T-cell (primary cell): ENCODE measurements at regions not wholly inside any gene's neighbourhood (a gene's known extent, or its start where the extent isn't known, plus 50 kb on each side); places are given as distances from the start of the nearest gene placed in this dataset.

Experiments used
- ATAC-seq, 4 experiments: fragments of 200-7000 bp in 3 of 4; fragments of 150-1000 bp in 1 of 4; cut with Tn5 transposase; replicated peaks in 1 of 4; 1 replicate in 3 of 4; 2 replicates in 1 of 4; pipeline ENCODE4 v1.10.0; 2021; ENCODE audit warnings: moderate library complexity in 3 of 4, mild to moderate bottlenecking in 2 of 4, moderate number of reproducible peaks in 1 of 4
- CTCF ChIA-PET, 2 donors: fragments of 300-600 bp; sonication (Branson Sonifier 250); formaldehyde crosslinking; loops; one replicate each; lab custom pipeline; 2022; ENCODE audit warnings: antibody characterized with exemption in 2 of 2; lab: Charles Lee
- POLR2A ChIA-PET, 2 donors: fragments of 300-600 bp; sonication (Branson Sonifier 250); formaldehyde crosslinking; loops; one replicate each; lab custom pipeline; 2022; ENCODE audit warnings: antibody characterized with exemption in 2 of 2; lab: Charles Lee
- DNase-seq, 35 experiments: peaks; one replicate each; pipeline versions ENCODE4 v3.0.0 to v3.0.0-alpha.2; 2013 to 2023
- H3K27ac ChIP-seq: one replicate; pipeline ENCODE4 v1.5.1; 2013; ENCODE audit warnings: low read length
- H3K27me3 ChIP-seq, 2 experiments: replicated peaks in 1 of 2; 1 replicate in 1 of 2; 2 replicates in 1 of 2; pipeline versions ENCODE4 v1.6.1 to v1.7.0; 2013; ENCODE audit warnings: low read length in 1 of 2, mixed read lengths in 1 of 2; ENCODE audit not compliant: control insufficient read depth in 2 of 2, insufficient read depth in 2 of 2; ENCODE audit errors: extremely low read depth in 1 of 2
- H3K36me3 ChIP-seq, 2 donors: 1 replicate in 1 of 2; 2 replicates in 1 of 2; pipeline versions ENCODE4 v1.6.1 to v1.7.0; 2013; ENCODE audit warnings: low read length in 1 of 2; ENCODE audit not compliant: control insufficient read depth in 2 of 2, insufficient read depth in 1 of 2; ENCODE audit errors: extremely low read depth in 1 of 2
- H3K4me1 ChIP-seq, 2 experiments: 1 replicate in 1 of 2; 2 replicates in 1 of 2; pipeline versions ENCODE4 v1.6.1 to v1.7.0; 2013; ENCODE audit warnings: low read length in 2 of 2, mixed read lengths in 1 of 2; ENCODE audit not compliant: insufficient read depth in 2 of 2, control insufficient read depth in 1 of 2; ENCODE audit errors: extremely low read depth in 1 of 2
- H3K4me3 ChIP-seq, 2 donors: 1 replicate in 1 of 2; 2 replicates in 1 of 2; pipeline versions ENCODE4 v1.5.1 to v1.7.0; 2013; ENCODE audit warnings: mild to moderate bottlenecking in 2 of 2, low read length in 1 of 2, moderate library complexity in 1 of 2; ENCODE audit not compliant: control insufficient read depth in 1 of 2; ENCODE audit errors: extremely low read depth in 1 of 2
- H3K9me3 ChIP-seq: 2 replicates; pipeline ENCODE4 v1.7.0; 2013
- H3K27ac Mint-ChIP-seq, 2 donors: one replicate each; pipeline ENCODE4 v1.8.0; 2020 to 2021; ENCODE audit warnings: mild to moderate bottlenecking in 2 of 2, mixed read lengths in 2 of 2
- H3K27me3 Mint-ChIP-seq, 2 donors: one replicate each; pipeline ENCODE4 v1.8.0; 2021 to 2022; ENCODE audit warnings: mixed read lengths in 2 of 2
- H3K36me3 Mint-ChIP-seq: one replicate; pipeline ENCODE4 v1.8.0; 2021; ENCODE audit warnings: mixed read lengths
- H3K4me1 Mint-ChIP-seq, 3 donors: one replicate each; pipeline ENCODE4 v1.8.0; 2020 to 2022; ENCODE audit warnings: mixed read lengths in 3 of 3, mild to moderate bottlenecking in 1 of 3
- H3K4me3 Mint-ChIP-seq, 3 donors: one replicate each; pipeline ENCODE4 v1.8.0; 2020 to 2022; ENCODE audit warnings: mild to moderate bottlenecking in 3 of 3, mixed read lengths in 3 of 3, moderate library complexity in 3 of 3
- H3K9me3 Mint-ChIP-seq, 3 donors: one replicate each; pipeline ENCODE4 v1.8.0; 2020 to 2022; ENCODE audit warnings: mixed read lengths in 3 of 3
- WGBS: methylation state at CpG from one replicate; pipeline ENCODE4 v1.1.5; 2013; ENCODE audit warnings: missing lambda C conversion rate; ENCODE audit not compliant: insufficient coverage; 5-methylcytosine and 5-hydroxymethylcytosine counted together

DNA sequence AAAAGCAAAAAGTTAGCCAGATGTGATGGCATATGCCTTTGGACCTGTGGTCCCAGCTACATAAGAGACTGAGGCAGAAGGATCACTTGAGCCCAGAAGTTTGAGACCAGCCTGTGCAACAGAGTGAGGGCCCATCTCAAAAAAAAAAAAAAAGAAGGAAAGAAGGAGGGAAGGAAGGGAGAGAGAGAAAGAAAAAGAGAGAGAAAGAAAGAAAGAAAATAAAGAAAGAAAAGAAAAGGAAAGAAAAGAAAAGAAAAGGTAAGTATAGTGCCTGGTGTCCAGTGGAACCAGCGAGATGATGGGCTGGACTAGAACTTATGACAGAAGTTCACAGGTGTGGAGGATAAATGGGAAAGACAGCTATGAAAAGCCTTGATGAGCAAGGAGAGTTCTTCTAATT is 100.9 kb downstream of the QRSL1 start:
- Histone ChIP-seq H3K27me3 (peaks cover 0 to 4% of the 10 kb centered on the region in 2 experiments), H3K36me3 (no peaks in the 10 kb centered on the region), H3K27ac (no peak overlapping the region), H3K4me3 (no peak overlapping the region), H3K4me1 (no peaks in the 10 kb centered on the region), H3K9me3 (no peaks in the 10 kb centered on the region)
- peaks cover 4 to 7% of the 10 kb centered on the region in 2 donors for H3K27me3 Mint-ChIP-seq
- H3K4me1 Mint-ChIP-seq = no peaks in the 10 kb centered on the region
- POLR2A ChIA-PET = interaction anchor here in 1 of 2 donors (0.6 kb wide), 1 partner anchor 107 kb away, joined by 3 read pairs; no protein-coding TSS in a partner anchor
- H3K27ac Mint-ChIP-seq = no peak overlapping the region
- no peaks in the 10 kb centered on the region for H3K9me3 Mint-ChIP-seq
- no peaks in the 10 kb centered on the region for H3K36me3 Mint-ChIP-seq
- DNase-seq = no peak
- H3K4me3 Mint-ChIP-seq = no peak overlapping the region
- CTCF ChIA-PET = no interaction called here
- 78% methylated on average over 1 of the region's 1 CpG for WGBS
- ATAC-seq = no peak

DNA sequence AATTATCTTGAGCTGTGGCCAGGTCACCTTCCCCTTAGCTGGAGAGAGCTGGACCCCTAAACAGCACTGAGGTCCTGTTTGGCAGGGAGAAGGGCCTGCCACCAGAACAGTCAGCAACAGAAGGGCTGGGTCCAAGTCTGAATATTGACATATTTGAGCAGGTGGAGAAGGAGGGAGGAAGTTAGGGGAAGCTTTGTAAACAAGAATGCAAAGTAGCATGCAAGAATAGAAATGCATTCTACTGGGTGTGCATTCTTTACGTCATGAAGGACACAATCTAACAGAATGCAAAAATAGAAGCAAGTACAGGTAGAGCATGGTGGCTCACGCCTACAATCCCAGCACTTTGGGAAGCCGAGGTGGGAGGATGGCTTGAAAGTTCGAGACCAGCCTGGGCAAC is 100.5 kb downstream of the QRSL1 start:
- Histone ChIP-seq H3K36me3 (no peaks in the 10 kb centered on the region), H3K4me1 (no peaks in the 10 kb centered on the region), H3K27ac (no peak overlapping the region), H3K27me3 (peaks cover 0 to 4% of the 10 kb centered on the region in 2 experiments), H3K4me3 (no peak overlapping the region), H3K9me3 (no peaks in the 10 kb centered on the region)
- peaks cover 7% of the 10 kb centered on the region in 2 donors for H3K27me3 Mint-ChIP-seq
- ChIA-PET CTCF (no interaction called here), POLR2A (interaction anchor here in 1 of 2 donors (0.6 kb wide), 1 partner anchor 107 kb away, joined by 3 read pairs; no protein-coding TSS in a partner anchor)
- H3K36me3 Mint-ChIP-seq = no peaks in the 10 kb centered on the region
- 83% methylated on average over 3 of the region's 4 CpGs for WGBS
- H3K27ac Mint-ChIP-seq = no peak overlapping the region
- H3K4me3 Mint-ChIP-seq = no peak overlapping the region
- no peaks in the 10 kb centered on the region for H3K9me3 Mint-ChIP-seq
- H3K4me1 Mint-ChIP-seq = no peaks in the 10 kb centered on the region
- ATAC-seq (no peak), DNase-seq (no peak)

DNA sequence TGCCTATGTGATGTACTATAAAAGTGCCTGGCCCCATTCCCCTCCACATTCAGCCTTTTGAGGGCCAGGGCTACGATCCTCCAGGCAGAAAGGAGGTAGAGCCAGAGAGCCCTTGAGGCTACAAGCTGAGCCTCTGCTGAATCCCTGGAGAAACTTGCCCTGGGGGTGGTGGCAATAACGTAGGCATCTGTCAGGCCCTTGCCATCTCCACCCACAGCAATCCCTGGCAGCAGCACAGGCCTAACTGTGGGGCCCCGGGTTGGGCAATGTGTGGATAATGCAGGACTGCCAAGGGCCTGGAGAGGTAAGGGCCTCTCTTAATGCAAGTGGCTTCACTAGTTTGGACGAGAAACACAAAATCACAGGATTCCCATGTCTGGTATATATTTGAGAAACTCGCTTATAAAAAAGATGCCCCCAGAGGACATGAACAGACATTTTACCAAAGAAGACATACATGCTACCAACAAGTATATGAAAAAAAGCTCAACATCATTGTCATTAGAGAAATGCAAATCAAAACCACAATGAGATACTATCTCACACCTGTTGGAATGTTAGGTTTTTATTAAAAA is 99.0 kb downstream of the QRSL1 start:
- no peak overlapping the region for H3K27ac Mint-ChIP-seq
- CTCF ChIA-PET = no interaction called here
- H3K4me3 Mint-ChIP-seq = no peak overlapping the region
- Histone ChIP-seq H3K27ac (no peak overlapping the region), H3K4me1 (no peaks in the 10 kb centered on the region), H3K4me3 (no peak overlapping the region), H3K9me3 (no peaks in the 10 kb centered on the region), H3K27me3 (peaks cover 0 to 4% of the 10 kb centered on the region in 2 experiments), H3K36me3 (no peaks in the 10 kb centered on the region)
- H3K36me3 Mint-ChIP-seq = no peaks in the 10 kb centered on the region
- H3K9me3 Mint-ChIP-seq = no peaks in the 10 kb centered on the region
- no peak for DNase-seq
- POLR2A ChIA-PET = no interaction called here
- peaks cover 7 to 13% of the 10 kb centered on the region in 2 donors for H3K27me3 Mint-ChIP-seq
- H3K4me1 Mint-ChIP-seq = no peaks in the 10 kb centered on the region
- 49% methylated on average over 2 of the region's 5 CpGs for WGBS
- no peak for ATAC-seq

DNA sequence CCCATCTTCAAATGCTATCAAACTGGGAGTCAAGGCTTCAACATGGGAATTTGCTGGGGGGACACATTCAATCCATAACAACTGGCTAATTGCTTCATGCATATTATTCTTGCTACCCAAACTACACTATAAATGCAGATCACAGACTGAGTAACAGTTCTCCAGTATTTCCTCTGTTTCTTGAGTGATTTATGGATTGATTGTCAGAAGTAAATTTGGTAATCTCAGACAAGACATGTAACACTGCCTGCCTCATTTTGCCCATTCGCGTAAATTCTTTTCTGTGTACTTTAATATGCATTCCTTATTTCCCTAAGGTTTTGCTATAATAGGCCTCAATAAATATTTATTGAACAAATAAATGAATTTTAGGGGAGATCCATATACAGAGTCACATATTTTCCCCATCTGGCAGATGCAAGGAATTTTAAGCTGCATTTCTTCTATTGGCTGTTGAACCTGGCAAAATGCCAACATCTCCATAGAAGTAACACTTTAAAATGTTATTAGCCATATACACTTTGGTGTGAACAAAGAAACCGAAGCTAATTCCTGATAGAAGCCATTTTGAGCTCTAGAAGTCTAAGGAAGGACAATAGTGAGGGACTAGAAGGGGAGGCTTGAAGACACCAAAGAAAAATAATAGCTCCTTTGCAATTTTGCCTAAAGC is 98.2 kb downstream of the QRSL1 start:
- POLR2A ChIA-PET = no interaction called here
- peaks cover 7 to 13% of the 10 kb centered on the region in 2 donors for H3K27me3 Mint-ChIP-seq
- no peaks in the 10 kb centered on the region for H3K4me1 ChIP-seq
- no peaks in the 10 kb centered on the region for H3K36me3 ChIP-seq
- no peaks in the 10 kb centered on the region for H3K9me3 ChIP-seq
- CTCF ChIA-PET = no interaction called here
- no peak overlapping the region for H3K4me3 Mint-ChIP-seq
- DNase-seq (no peak), ATAC-seq (no peak)
- H3K4me1 Mint-ChIP-seq = no peaks in the 10 kb centered on the region
- H3K4me3 ChIP-seq = no peak overlapping the region
- H3K27ac Mint-ChIP-seq = no peak overlapping the region
- peaks cover 0 to 4% of the 10 kb centered on the region in 2 experiments for H3K27me3 ChIP-seq
- no CpG with 5 or more reads among the region's 3 CpGs for WGBS
- no peaks in the 10 kb centered on the region for H3K9me3 Mint-ChIP-seq
- H3K27ac ChIP-seq = no peak overlapping the region
- H3K36me3 Mint-ChIP-seq = no peaks in the 10 kb centered on the region

DNA sequence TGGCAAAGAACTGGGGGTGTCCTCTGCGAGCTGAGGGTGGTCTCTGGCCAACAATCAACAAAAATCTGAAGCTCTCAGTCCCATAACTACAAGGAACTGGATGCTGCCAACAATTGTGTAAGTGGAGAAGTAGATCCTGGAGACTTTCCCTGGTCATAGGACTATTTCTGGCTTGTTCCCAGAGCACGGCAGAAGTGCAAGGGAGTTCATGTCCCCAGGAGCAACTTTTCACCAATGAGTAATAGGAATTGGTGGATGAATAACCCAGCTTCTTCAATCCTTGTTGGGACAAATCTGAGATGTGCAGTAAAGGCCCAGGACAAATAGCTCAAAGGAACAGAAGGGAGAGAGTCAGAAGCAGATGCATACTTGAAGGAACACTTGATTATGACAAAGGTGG is 95.5 kb downstream of the QRSL1 start:
- Histone ChIP-seq H3K27ac (no peak overlapping the region), H3K4me1 (no peaks in the 10 kb centered on the region), H3K36me3 (no peaks in the 10 kb centered on the region), H3K27me3 (peaks cover 0 to 4% of the 10 kb centered on the region in 2 experiments), H3K9me3 (no peaks in the 10 kb centered on the region), H3K4me3 (no peak overlapping the region)
- no peak overlapping the region for H3K27ac Mint-ChIP-seq
- no peak for DNase-seq
- CTCF ChIA-PET = no interaction called here
- POLR2A ChIA-PET = no interaction called here
- H3K27me3 Mint-ChIP-seq = peaks cover 9 to 17% of the 10 kb centered on the region in 2 donors
- no peaks in the 10 kb centered on the region for H3K9me3 Mint-ChIP-seq
- no peak overlapping the region for H3K4me3 Mint-ChIP-seq
- 100% methylated on average over 1 of the region's 2 CpGs for WGBS
- no peaks in the 10 kb centered on the region for H3K4me1 Mint-ChIP-seq
- ATAC-seq = no peak
- no peaks in the 10 kb centered on the region for H3K36me3 Mint-ChIP-seq

- H3K4me3 ChIP-seq = no peak overlapping the region
- peaks cover 9 to 17% of the 10 kb centered on the region in 2 donors for H3K27me3 Mint-ChIP-seq
- H3K27ac ChIP-seq = no peak overlapping the region
- CTCF ChIA-PET = no interaction called here
- no peaks in the 10 kb centered on the region for H3K9me3 Mint-ChIP-seq
- ATAC-seq = no peak
- H3K36me3 Mint-ChIP-seq = no peaks in the 10 kb centered on the region
- H3K4me1 ChIP-seq = no peaks in the 10 kb centered on the region
- H3K4me3 Mint-ChIP-seq = no peak overlapping the region
- POLR2A ChIA-PET = no interaction called here
- no peaks in the 10 kb centered on the region for H3K4me1 Mint-ChIP-seq
- no peaks in the 10 kb centered on the region for H3K36me3 ChIP-seq
- no peak overlapping the region for H3K27ac Mint-ChIP-seq
- DNase-seq = no peak
- no peaks in the 10 kb centered on the region for H3K9me3 ChIP-seq
- WGBS = 75% methylated on average over 2 of the region's 4 CpGs
- H3K27me3 ChIP-seq = peaks cover 0 to 4% of the 10 kb centered on the region in 2 experiments
Measured at GRCh38 chr6:106724337-106724736, 95.0 kb downstream of the QRSL1 start.
